CD8-positive, alpha-beta memory T cell (primary cell): ENCODE measurements at regions not wholly inside any gene's neighbourhood (a gene's known extent, or its start where the extent isn't known, plus 50 kb on each side); places are given as distances from the start of the nearest gene placed in this dataset.
"Not testable (repeated sequence)": the region's sequence is repeated elsewhere in the genome, so short reads cannot be mapped to it uniquely, and the experiment has no call there.

Source experiments
- CTCF ChIA-PET: fragments of 350-600 bp; sonication (Branson Sonifier 250); formaldehyde crosslinking; loops from one replicate; lab custom pipeline; 2021; ENCODE audit warnings: antibody characterized with exemption; lab: Charles Lee
- POLR2A ChIA-PET: fragments of 350-600 bp; sonication (Branson Sonifier 250); formaldehyde crosslinking; loops from one replicate; lab custom pipeline; 2021; ENCODE audit warnings: antibody characterized with exemption; lab: Charles Lee
- DNase-seq, 5 donors: peaks; one replicate each; pipeline versions ENCODE4 v3.0.0 to v3.0.0-alpha.2; 2020 to 2022; ENCODE audit warnings: mixed read lengths in 1 of 5
- H3K27ac ChIP-seq: one replicate; pipeline ENCODE4 v1.7.0; 2013; ENCODE audit warnings: low read depth, mild to moderate bottlenecking, low read length, moderate library complexity
- H3K27me3 ChIP-seq: 2 replicates; pipeline ENCODE4 v1.7.0; 2013; ENCODE audit warnings: low read length, mild to moderate bottlenecking; ENCODE audit not compliant: insufficient read depth, poor library complexity, severe bottlenecking
- H3K36me3 ChIP-seq: 2 replicates; pipeline ENCODE4 v1.7.0; 2013; ENCODE audit warnings: mild to moderate bottlenecking, low read length, moderate library complexity; ENCODE audit not compliant: insufficient read depth
- H3K4me1 ChIP-seq: 2 replicates; pipeline ENCODE4 v1.7.0; 2013; ENCODE audit warnings: mild to moderate bottlenecking, low read length, moderate library complexity; ENCODE audit not compliant: insufficient read depth
- H3K4me3 ChIP-seq: 2 replicates; pipeline ENCODE4 v1.7.0; 2013; ENCODE audit warnings: mild to moderate bottlenecking, low read length
- H3K9me3 ChIP-seq: 2 replicates; pipeline ENCODE4 v1.7.0; 2013; ENCODE audit warnings: mild to moderate bottlenecking, low read length
- H3K27ac Mint-ChIP-seq, 8 donors: one replicate each; pipeline ENCODE4 v1.8.0; 2020 to 2021; ENCODE audit warnings: mixed read lengths in 8 of 8, mild to moderate bottlenecking in 6 of 8, inconsistent platforms in 3 of 8, moderate library complexity in 3 of 8
- H3K27me3 Mint-ChIP-seq, 2 donors: one replicate each; pipeline ENCODE4 v1.8.0; 2020 to 2021; ENCODE audit warnings: mixed read lengths in 2 of 2, mild to moderate bottlenecking in 1 of 2, moderate library complexity in 1 of 2
- H3K36me3 Mint-ChIP-seq, 3 donors: one replicate each; pipeline ENCODE4 v1.8.0; 2020 to 2021; ENCODE audit warnings: mixed read lengths in 3 of 3, inconsistent platforms in 1 of 3, mild to moderate bottlenecking in 1 of 3
- H3K4me1 Mint-ChIP-seq, 3 donors: one replicate each; pipeline ENCODE4 v1.8.0; 2020 to 2021; ENCODE audit warnings: mixed read lengths in 3 of 3, inconsistent platforms in 1 of 3, mild to moderate bottlenecking in 1 of 3
- H3K4me3 Mint-ChIP-seq, 7 donors: one replicate each; pipeline ENCODE4 v1.8.0; 2020 to 2021; ENCODE audit warnings: mixed read lengths in 7 of 7, mild to moderate bottlenecking in 6 of 7, moderate library complexity in 4 of 7, inconsistent platforms in 2 of 7
- H3K9me3 Mint-ChIP-seq, 5 donors: one replicate each; pipeline ENCODE4 v1.8.0; 2020 to 2022; ENCODE audit warnings: mixed read lengths in 5 of 5, mild to moderate bottlenecking in 3 of 5, moderate library complexity in 2 of 5, inconsistent platforms in 1 of 5

DNA sequence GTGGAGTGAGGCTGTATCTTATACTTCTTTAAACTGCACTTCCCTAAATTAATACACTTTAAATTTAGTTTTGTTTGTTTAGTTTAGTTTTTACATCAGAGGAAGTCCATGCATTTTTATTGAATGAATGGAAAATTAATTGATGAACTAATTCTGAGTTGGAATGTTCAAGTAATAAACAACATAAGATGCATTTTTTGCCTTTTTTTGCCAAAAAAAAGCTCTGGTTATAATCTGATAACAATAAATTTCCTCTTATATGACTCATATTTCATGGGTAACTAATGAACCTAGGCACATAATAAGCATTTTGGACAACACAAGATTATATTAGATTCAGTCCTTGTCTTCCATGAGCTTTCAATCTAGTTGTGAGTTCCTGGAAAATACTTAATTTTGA, 323.1 kb downstream of the CENPW start:
- Histone ChIP-seq H3K9me3 (no peaks in the 10 kb centered on the region), H3K36me3 (no peaks in the 10 kb centered on the region), H3K4me1 (no peaks in the 10 kb centered on the region), H3K27ac (no peak overlapping the region), H3K4me3 (no peak overlapping the region), H3K27me3 (no peaks in the 10 kb centered on the region)
- CTCF ChIA-PET = no interaction called here
- no peak for DNase-seq
- POLR2A ChIA-PET = no interaction called here
- Mint-ChIP-seq H3K27ac (no peak overlapping the region), H3K36me3 (no peaks in the 10 kb centered on the region), H3K4me1 (no peaks in the 10 kb centered on the region), H3K4me3 (no peak overlapping the region), H3K27me3 (no peaks in the 10 kb centered on the region), H3K9me3 (peaks cover 0 to 4% (median 0%) of the 10 kb centered on the region in 5 donors)

DNA sequence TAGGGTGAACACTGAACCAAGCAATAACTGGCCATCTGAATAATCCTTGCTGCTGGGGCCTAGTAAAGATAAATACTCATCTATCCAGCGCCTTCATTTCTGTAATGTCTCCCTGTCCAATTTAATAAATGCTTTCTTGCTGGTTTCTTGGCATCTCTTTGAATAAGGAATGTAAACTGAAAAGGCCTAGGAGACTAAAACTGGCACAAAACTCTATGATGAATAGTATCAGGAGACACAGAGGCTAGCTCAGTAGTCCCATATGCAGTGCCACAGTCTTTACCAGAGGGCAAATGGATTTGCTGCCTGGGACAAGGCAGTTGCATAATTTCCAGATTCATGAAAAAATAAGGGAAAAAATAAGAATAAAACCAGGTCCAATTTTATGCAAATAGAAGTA, 324.4 kb downstream of the CENPW start:
- Mint-ChIP-seq H3K9me3 (peaks cover 0 to 4% (median 0%) of the 10 kb centered on the region in 5 donors), H3K4me1 (no peaks in the 10 kb centered on the region), H3K27ac (no peak overlapping the region), H3K36me3 (no peaks in the 10 kb centered on the region), H3K4me3 (no peak overlapping the region), H3K27me3 (no peaks in the 10 kb centered on the region)
- H3K27me3 ChIP-seq = no peaks in the 10 kb centered on the region
- DNase-seq = no peak
- H3K27ac ChIP-seq = no peak overlapping the region
- no peak overlapping the region for H3K4me3 ChIP-seq
- H3K4me1 ChIP-seq = no peaks in the 10 kb centered on the region
- H3K36me3 ChIP-seq = no peaks in the 10 kb centered on the region
- ChIA-PET CTCF (no interaction called here), POLR2A (no interaction called here)
- H3K9me3 ChIP-seq = no peaks in the 10 kb centered on the region

DNA sequence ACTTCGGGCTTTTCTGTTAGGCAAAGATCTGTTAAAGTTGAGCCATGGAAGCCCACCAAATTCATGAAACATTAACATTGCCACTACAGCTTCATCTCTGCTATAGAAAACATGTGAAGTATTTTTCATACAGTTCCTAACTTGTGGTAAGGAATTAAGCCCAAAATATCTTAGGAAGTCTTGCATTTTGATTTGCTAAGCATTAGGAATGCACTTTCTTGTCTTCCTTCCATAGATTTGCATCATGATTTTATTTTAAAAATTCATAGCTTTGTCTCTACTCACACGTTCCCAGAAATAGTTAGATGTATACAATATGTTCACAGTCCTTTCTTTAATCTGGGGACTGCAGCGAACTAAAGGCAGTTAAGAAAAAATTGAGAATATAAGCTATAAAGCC, 325.6 kb downstream of the CENPW start:
- H3K27ac ChIP-seq = no peak overlapping the region
- H3K9me3 Mint-ChIP-seq = peaks cover 0 to 4% (median 0%) of the 10 kb centered on the region in 5 donors
- H3K9me3 ChIP-seq = no peaks in the 10 kb centered on the region
- no peak overlapping the region for H3K4me3 ChIP-seq
- no peaks in the 10 kb centered on the region for H3K4me1 ChIP-seq
- no peak for DNase-seq
- no peaks in the 10 kb centered on the region for H3K36me3 Mint-ChIP-seq
- no peaks in the 10 kb centered on the region for H3K36me3 ChIP-seq
- H3K27me3 ChIP-seq = no peaks in the 10 kb centered on the region
- POLR2A ChIA-PET = no interaction called here
- CTCF ChIA-PET = no interaction called here
- no peaks in the 10 kb centered on the region for H3K4me1 Mint-ChIP-seq
- H3K27me3 Mint-ChIP-seq = no peaks in the 10 kb centered on the region
- H3K4me3 Mint-ChIP-seq = no peak overlapping the region
- H3K27ac Mint-ChIP-seq = no peak overlapping the region

- Histone ChIP-seq H3K4me1 (no peaks in the 10 kb centered on the region), H3K27ac (no peak overlapping the region), H3K27me3 (no peaks in the 10 kb centered on the region), H3K9me3 (no peaks in the 10 kb centered on the region), H3K36me3 (no peaks in the 10 kb centered on the region), H3K4me3 (no peak overlapping the region)
- ChIA-PET CTCF (no interaction called here), POLR2A (no interaction called here)
- Mint-ChIP-seq H3K4me1 (peaks cover 0 to 1% (median 0%) of the 10 kb centered on the region in 3 donors), H3K27ac (no peak overlapping the region), H3K27me3 (no peaks in the 10 kb centered on the region), H3K4me3 (no peak overlapping the region), H3K36me3 (no peaks in the 10 kb centered on the region), H3K9me3 (peaks cover 0 to 8% (median 0%) of the 10 kb centered on the region in 5 donors)
- DNase-seq = no peak
These were observed 327.2 kb downstream of the CENPW start for GRCh38 chr6:126667071-126667470.

GRCh38 chr6:126667728-126668127, 327.8 kb downstream of the CENPW start:
- peaks cover 0 to 9% (median 2%) of the 10 kb centered on the region in 5 donors for H3K9me3 Mint-ChIP-seq
- Histone ChIP-seq H3K4me3 (no peak overlapping the region), H3K9me3 (no peaks in the 10 kb centered on the region), H3K27me3 (no peaks in the 10 kb centered on the region), H3K36me3 (no peaks in the 10 kb centered on the region), H3K27ac (no peak overlapping the region), H3K4me1 (no peaks in the 10 kb centered on the region)
- H3K36me3 Mint-ChIP-seq = no peaks in the 10 kb centered on the region
- no peak overlapping the region for H3K27ac Mint-ChIP-seq
- no peak overlapping the region for H3K4me3 Mint-ChIP-seq
- ChIA-PET POLR2A (no interaction called here), CTCF (no interaction called here)
- peaks cover 0 to 3% (median 1%) of the 10 kb centered on the region in 3 donors for H3K4me1 Mint-ChIP-seq
- no peaks in the 10 kb centered on the region for H3K27me3 Mint-ChIP-seq
- DNase-seq = no peak

DNA sequence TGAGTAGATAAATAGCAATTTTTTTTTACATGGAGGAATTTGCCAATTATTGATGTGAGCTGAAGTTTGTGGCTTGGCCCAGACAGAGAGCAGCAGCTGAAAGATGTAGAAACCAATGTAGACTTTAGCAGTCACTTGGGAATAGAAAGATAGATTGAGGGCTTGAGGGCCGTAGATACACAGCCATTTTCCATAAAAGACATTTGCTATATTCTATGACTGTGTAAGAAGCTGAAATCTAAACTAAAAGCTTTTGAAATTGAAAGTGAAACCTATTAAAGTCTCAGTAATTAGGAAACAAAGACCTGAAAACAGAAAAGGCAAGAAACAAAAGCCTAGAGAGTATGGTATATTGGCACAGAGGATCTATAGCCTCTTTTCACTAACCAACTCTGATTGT, 332.7 kb downstream of the CENPW start:
- Histone ChIP-seq H3K9me3 (no peaks in the 10 kb centered on the region), H3K36me3 (no peaks in the 10 kb centered on the region), H3K4me1 (no peaks in the 10 kb centered on the region), H3K27ac (no peak overlapping the region), H3K27me3 (no peaks in the 10 kb centered on the region), H3K4me3 (no peak overlapping the region)
- CTCF ChIA-PET = no interaction called here
- Mint-ChIP-seq H3K4me1 (peaks cover 0 to 4% (median 1%) of the 10 kb centered on the region in 3 donors), H3K9me3 (peaks cover 0 to 10% (median 2%) of the 10 kb centered on the region in 5 donors), H3K27me3 (no peaks in the 10 kb centered on the region), H3K27ac (peak overlapping the region in 1 of 8 donors; percentile 75), H3K36me3 (no peaks in the 10 kb centered on the region), H3K4me3 (no peak overlapping the region)
- DNase-seq = no peak
- POLR2A ChIA-PET = no interaction called here

DNA sequence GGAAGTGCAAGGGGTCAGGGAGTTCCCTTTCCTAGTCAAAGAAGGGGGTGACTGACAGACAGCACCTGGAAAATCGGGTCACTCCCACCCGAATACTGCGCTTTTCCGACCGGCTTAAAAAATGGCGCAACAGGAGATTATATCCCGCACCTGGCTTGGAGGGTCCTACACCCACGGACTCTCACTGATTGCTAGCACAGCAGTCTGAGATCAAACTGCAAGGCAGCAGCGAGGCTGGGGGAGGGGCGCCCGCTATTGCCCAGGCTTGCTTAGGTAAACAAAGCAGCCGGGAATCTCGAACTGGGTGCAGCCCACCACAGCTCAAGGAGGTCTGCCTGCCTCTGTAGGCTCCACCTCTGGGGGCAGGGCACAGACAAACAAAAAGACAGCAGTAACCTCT, 333.8 kb downstream of the CENPW start:
- POLR2A ChIA-PET, H3K27ac Mint-ChIP-seq, DNase-seq: not testable (repeated sequence)

GRCh38 chr6:126682440-126682839, 342.5 kb downstream of the CENPW start:
- H3K4me1 ChIP-seq = no peaks in the 10 kb centered on the region
- H3K36me3 Mint-ChIP-seq = no peaks in the 10 kb centered on the region
- no peaks in the 10 kb centered on the region for H3K9me3 ChIP-seq
- no peaks in the 10 kb centered on the region for H3K36me3 ChIP-seq
- H3K9me3 Mint-ChIP-seq = peaks cover 0 to 18% (median 3%) of the 10 kb centered on the region in 5 donors
- no peak overlapping the region for H3K27ac ChIP-seq
- H3K4me1 Mint-ChIP-seq = no peaks in the 10 kb centered on the region
- no peaks in the 10 kb centered on the region for H3K27me3 ChIP-seq
- no peak overlapping the region for H3K4me3 Mint-ChIP-seq
- DNase-seq = no peak
- POLR2A ChIA-PET = no interaction called here
- no peak overlapping the region for H3K4me3 ChIP-seq
- CTCF ChIA-PET = no interaction called here
- no peaks in the 10 kb centered on the region for H3K27me3 Mint-ChIP-seq
- H3K27ac Mint-ChIP-seq = no peak overlapping the region

More for the DNA sequence above, 333.8 kb downstream of the CENPW start:
- H3K4me1 Mint-ChIP-seq, H3K36me3 Mint-ChIP-seq, H3K27me3 ChIP-seq, H3K4me3 Mint-ChIP-seq, H3K9me3 Mint-ChIP-seq, H3K36me3 ChIP-seq, H3K27ac ChIP-seq, H3K27me3 Mint-ChIP-seq, H3K4me3 ChIP-seq, CTCF ChIA-PET, H3K4me1 ChIP-seq, H3K9me3 ChIP-seq: not testable (repeated sequence)

DNA sequence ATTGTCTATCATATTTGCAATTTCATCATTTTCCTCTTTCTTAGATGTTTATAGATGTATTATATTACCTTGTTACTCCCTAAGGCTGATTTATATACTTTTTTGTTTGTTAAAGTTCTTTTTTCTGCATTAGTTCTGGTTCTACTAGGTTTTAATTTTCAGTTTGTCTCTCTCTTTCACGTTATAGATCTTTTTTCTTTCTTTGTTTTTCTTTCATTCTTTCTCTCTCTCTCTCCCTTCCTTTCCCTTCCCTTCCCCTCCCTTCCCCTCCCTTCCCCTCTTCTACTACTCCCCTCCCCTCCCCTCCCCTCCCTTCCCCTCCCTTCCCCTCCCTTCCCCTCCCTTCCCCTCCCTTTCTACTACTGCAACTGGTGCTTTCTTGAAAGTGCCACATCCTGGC, 345.3 kb downstream of the CENPW start:
- H3K27ac Mint-ChIP-seq = no peak overlapping the region
- H3K9me3 ChIP-seq = no peaks in the 10 kb centered on the region
- ChIA-PET POLR2A (no interaction called here), CTCF (no interaction called here)
- H3K4me1 Mint-ChIP-seq = no peaks in the 10 kb centered on the region
- H3K36me3 Mint-ChIP-seq = no peaks in the 10 kb centered on the region
- no peak overlapping the region for H3K4me3 Mint-ChIP-seq
- no peaks in the 10 kb centered on the region for H3K36me3 ChIP-seq
- H3K4me1 ChIP-seq = no peaks in the 10 kb centered on the region
- no peaks in the 10 kb centered on the region for H3K27me3 ChIP-seq
- no peak overlapping the region for H3K4me3 ChIP-seq
- H3K27ac ChIP-seq = no peak overlapping the region
- H3K27me3 Mint-ChIP-seq = no peaks in the 10 kb centered on the region
- no peak for DNase-seq
- H3K9me3 Mint-ChIP-seq = peaks cover 3 to 12% (median 7%) of the 10 kb centered on the region in 5 donors
